Spleen (tissue), 7 donors: ENCODE measurements at regions not wholly inside any gene's neighbourhood (a gene's known extent, or its start where the extent isn't known, plus 50 kb on each side); places are given as distances from the start of the nearest gene placed in this dataset.

Source experiments
- POLR2A ChIP-seq, 3 donors: fragments of 450-650 bp; IDR thresholded peaks; one replicate each; pipeline ENCODE4 v1.5.1; 2017; ENCODE audit warnings: antibody characterized with exemption in 3 of 3, mild to moderate bottlenecking in 1 of 3
- POLR2AphosphoS5 ChIP-seq, 3 donors: sonication (generic); formaldehyde crosslinking; IDR thresholded peaks; one replicate each; pipeline ENCODE4 v1.5.1; 2017; ENCODE audit warnings: antibody characterized with exemption in 3 of 3
- TF ChIP-seq, protein P1 (sequence below), 11 experiments: fragments of 200-600 bp in 7 of 11; fragments of 450-650 bp in 4 of 11; sonication (generic) in 4 of 11; IDR thresholded peaks in 8 of 11; conservative IDR thresholded peaks in 3 of 11; 1 replicate in 7 of 11; 2 replicates in 4 of 11; pipeline versions ENCODE4 v1.4.0 to v1.8.0; 2016 to 2021; ENCODE audit warnings: antibody characterized with exemption in 11 of 11, inconsistent platforms in 4 of 11, mild to moderate bottlenecking in 1 of 11
- donor health status: DM: no; HTN: no; CAD: no; lungs with moderate emphysema.
- donor health status: DM: no; HTN: no; CAD: no.
- donor health status: DM: no; HTN: no; CAD: no.

DNA sequence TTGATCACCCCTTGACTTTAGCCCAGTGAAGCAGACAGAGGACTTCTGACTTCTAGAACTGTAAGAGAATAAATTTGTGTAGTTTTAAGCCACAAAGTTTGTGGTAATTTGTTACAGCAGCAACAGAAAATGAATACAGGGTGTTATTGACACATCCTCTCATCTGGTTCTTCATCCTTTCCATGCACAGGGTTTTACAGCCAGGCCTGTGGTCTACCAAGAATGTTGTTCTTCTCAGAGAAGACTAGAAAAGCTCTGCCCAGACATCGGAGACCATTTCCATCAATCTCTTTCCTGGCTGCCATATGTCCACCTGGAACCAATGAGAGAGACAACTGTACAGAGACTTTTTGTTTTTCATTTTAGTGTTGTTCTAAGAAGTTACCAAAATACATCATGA is 308.2 kb upstream of the AMIGO2 start:
- no peak for TF ChIP-seq POLR2AphosphoS5 (IDR thresholded peaks at IDR 0.05)
- TF ChIP-seq, protein P1, sequence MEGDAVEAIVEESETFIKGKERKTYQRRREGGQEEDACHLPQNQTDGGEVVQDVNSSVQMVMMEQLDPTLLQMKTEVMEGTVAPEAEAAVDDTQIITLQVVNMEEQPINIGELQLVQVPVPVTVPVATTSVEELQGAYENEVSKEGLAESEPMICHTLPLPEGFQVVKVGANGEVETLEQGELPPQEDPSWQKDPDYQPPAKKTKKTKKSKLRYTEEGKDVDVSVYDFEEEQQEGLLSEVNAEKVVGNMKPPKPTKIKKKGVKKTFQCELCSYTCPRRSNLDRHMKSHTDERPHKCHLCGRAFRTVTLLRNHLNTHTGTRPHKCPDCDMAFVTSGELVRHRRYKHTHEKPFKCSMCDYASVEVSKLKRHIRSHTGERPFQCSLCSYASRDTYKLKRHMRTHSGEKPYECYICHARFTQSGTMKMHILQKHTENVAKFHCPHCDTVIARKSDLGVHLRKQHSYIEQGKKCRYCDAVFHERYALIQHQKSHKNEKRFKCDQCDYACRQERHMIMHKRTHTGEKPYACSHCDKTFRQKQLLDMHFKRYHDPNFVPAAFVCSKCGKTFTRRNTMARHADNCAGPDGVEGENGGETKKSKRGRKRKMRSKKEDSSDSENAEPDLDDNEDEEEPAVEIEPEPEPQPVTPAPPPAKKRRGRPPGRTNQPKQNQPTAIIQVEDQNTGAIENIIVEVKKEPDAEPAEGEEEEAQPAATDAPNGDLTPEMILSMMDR (IDR thresholded peaks at IDR 0.05 in 8 of 11, conservative IDR thresholded peaks at IDR 0.05 in 3 of 11): no peak
- no peak for TF ChIP-seq POLR2A (IDR thresholded peaks at IDR 0.05)
